Cardiac muscle cell (in vitro differentiated cells and primary cell): ENCODE measurements at regions not wholly inside any gene's neighbourhood (a gene's known extent, or its start where the extent isn't known, plus 50 kb on each side); places are given as distances from the start of the nearest gene placed in this dataset.

Source experiments
- DNase-seq, 2 donors: peaks; one replicate each; pipeline versions ENCODE4 v3.0.0 to v3.0.0-alpha.2; 2010 to 2017; ENCODE audit warnings: low read depth in 1 of 2, low spot score in 1 of 2
- H3K27ac ChIP-seq: fragments of 200-600 bp; sonication (generic); 2 replicates; pipeline ENCODE4 v1.5.1; 2016
- H3K27me3 ChIP-seq: fragments of 200-600 bp; sonication (generic); 2 replicates; pipeline ENCODE4 v1.6.0; 2016; ENCODE audit warnings: control low read depth
- H3K36me3 ChIP-seq: fragments of 200-600 bp; sonication (generic); 2 replicates; pipeline ENCODE4 v1.5.1; 2016; ENCODE audit warnings: control low read depth
- H3K4me1 ChIP-seq: fragments of 200-600 bp; sonication (generic); 2 replicates; pipeline ENCODE4 v1.8.1; 2017; ENCODE audit warnings: low read depth, mild to moderate bottlenecking, mixed run types
- H3K4me3 ChIP-seq: fragments of 200-600 bp; sonication (generic); 2 replicates; pipeline ENCODE4 v1.5.1; 2016; ENCODE audit warnings: mild to moderate bottlenecking
- H3K9me3 ChIP-seq: fragments of 200-600 bp; sonication (generic); 2 replicates; pipeline ENCODE4 v1.5.1; 2017; ENCODE audit warnings: low read depth, mild to moderate bottlenecking, control low read depth
- TF ChIP-seq, protein P1 (sequence below): IDR thresholded peaks from 2 replicates; pipeline ENCODE4 v1.5.1; 2012; ENCODE audit warnings: low read depth, mild to moderate bottlenecking, low read length

DNA sequence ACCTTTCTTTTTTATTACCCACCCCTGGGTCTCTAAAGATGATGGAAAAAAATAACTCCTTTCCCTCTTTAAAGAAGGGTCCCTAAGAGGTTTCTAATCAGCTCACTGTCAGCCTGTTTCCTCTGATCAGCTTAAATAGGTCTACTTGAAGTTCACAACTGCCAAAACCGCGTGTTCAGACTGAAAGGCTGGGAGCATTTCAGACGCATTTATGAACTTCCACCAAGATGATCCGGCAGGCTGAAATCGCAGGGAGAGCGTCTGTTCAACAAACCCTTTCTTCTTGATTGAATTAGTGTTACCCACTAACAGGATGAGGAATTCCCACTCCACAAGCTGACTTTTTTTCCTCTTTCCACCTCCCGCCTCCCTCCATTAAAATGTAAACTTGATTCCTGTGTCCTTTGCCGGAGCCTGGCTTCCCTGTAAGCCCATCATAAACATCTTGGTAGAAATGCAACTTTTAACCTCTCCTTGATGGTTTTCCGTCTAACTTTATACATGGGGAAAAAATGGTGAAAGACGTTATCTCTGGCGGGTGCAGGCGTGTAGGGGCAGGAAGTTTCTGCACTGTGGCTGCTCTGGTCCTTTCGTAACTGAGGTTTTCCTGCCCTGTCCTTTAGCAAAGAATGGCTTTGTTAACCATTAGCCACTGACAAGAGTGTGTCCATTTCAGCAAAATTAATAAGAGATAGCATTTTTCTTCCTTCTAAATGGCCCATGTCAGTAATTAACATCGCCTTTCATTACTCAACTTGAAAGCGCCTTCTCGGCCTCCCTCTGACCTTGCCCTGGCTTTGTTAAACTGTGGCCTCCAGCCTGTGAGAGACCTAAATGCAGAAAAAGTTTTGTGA, 130.7 kb downstream of the BAMBI start:
- Histone ChIP-seq H3K4me1 (peaks cover 63% of the 10 kb centered on the region), H3K9me3 (no peaks in the 10 kb centered on the region), H3K27me3 (no peaks in the 10 kb centered on the region), H3K4me3 (peak overlapping the region; percentile 13), H3K27ac (peak overlapping the region; percentile 94), H3K36me3 (no peaks in the 10 kb centered on the region)
- TF ChIP-seq, protein P1, sequence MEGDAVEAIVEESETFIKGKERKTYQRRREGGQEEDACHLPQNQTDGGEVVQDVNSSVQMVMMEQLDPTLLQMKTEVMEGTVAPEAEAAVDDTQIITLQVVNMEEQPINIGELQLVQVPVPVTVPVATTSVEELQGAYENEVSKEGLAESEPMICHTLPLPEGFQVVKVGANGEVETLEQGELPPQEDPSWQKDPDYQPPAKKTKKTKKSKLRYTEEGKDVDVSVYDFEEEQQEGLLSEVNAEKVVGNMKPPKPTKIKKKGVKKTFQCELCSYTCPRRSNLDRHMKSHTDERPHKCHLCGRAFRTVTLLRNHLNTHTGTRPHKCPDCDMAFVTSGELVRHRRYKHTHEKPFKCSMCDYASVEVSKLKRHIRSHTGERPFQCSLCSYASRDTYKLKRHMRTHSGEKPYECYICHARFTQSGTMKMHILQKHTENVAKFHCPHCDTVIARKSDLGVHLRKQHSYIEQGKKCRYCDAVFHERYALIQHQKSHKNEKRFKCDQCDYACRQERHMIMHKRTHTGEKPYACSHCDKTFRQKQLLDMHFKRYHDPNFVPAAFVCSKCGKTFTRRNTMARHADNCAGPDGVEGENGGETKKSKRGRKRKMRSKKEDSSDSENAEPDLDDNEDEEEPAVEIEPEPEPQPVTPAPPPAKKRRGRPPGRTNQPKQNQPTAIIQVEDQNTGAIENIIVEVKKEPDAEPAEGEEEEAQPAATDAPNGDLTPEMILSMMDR: no peak
- DNase-seq: peak; percentile 76 to 90

DNA sequence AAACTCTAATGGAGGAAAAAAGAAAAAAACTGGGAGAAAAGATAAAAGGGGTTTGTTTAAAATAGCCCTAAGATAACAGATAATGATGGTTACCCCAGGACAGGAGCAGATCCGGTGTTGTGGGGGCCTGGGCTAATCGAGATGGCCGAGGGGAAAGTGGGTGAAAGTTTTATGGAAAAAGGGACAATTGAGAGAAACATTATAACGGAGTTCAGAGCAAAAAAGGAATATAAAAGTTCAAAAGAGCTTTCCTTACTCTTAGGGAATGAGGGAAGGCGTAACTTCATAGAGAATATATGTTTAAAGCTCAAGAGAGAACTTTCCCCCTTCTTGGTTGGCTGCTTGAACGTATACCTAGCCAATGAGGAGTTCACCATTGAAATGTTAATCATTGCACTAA, 131.4 kb downstream of the BAMBI start:
- H3K4me1 ChIP-seq: peaks cover 64% of the 10 kb centered on the region
- TF ChIP-seq, protein P1: no peak
- no peaks in the 10 kb centered on the region for H3K36me3 ChIP-seq
- H3K9me3 ChIP-seq: no peaks in the 10 kb centered on the region
- no peaks in the 10 kb centered on the region for H3K27me3 ChIP-seq
- no peak for DNase-seq
- H3K4me3 ChIP-seq: no peak overlapping the region
- H3K27ac ChIP-seq: peak overlapping the region; percentile 94

DNA sequence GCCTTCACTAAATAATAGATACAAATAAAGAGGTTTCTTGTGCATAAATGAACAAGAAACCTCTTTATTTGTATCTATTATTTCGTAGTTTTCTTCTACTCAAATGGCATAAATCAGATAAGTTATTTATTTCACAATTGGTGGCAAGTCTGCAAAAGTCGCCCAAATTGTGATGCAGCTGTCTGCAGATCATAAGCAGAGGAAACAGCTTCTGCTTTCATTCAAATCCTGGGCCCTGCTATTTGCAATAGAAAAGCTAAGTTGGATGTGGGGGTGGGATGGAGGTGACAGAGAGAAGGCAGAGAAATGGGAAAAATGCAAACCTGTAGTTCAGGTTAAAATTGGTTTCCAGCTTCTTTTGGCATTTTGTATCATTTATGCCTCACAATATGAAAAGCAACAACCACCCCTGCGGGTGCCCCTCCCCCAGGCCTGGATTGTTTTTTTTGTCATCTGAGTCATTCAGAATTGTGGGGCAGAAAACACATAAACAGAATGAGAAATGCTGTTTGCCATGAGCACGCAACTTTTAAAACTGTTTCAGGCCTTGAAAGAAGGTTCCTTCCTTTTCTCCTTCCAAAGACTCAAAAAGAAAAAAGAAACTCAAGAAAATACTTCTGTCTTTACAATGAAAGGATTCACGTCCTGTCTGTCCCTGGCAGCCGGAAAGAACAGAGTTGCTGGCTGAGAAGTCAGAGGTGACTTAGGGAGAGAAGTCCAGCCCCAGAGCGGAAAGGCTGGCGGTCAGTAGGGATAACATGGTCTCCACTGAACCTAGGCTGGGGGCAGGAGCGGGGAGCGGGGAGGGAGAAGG, 132.9 kb downstream of the BAMBI start:
- Histone ChIP-seq H3K36me3 (no peaks in the 10 kb centered on the region), H3K4me3 (no peak overlapping the region), H3K4me1 (peaks cover 64% of the 10 kb centered on the region), H3K9me3 (no peaks in the 10 kb centered on the region), H3K27me3 (no peaks in the 10 kb centered on the region), H3K27ac (peak overlapping the region; percentile 94)
- DNase-seq: peak; percentile 24 to 33
- TF ChIP-seq, protein P1: no peak

DNA sequence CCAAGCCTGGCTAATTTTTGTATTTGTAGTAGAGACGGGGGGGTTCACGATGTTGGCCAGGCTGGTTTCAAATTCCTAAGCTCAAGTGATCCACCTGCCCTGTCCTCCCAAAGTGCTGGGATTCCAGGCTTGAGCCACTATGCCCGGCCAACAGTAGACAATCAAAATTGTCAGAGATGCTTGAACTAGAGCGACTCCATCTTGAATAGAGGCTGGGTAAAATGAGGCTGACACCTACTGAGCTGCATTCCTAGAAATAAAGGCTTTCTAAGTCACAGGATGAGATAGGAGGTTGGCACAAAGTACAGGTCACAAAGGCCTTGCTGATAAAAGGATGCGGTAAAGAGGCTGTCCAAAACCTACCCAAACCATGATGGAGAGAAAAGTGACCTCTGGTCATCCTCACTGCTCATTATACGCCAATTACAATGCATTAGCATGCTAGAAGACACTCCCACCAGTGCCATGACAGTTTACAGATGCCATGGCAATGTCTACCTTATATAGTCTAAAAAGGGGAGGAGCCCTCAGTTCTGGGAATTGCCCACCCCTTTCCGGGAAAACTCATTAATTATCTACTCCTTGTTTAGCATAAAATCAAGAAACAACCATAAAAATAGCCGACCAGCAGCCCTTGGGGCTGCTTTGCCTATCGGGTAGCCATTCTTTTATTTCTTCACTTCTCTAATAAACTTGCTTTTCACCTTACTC, 134.5 kb downstream of the BAMBI start:
- Histone ChIP-seq H3K9me3 (no peaks in the 10 kb centered on the region), H3K36me3 (no peaks in the 10 kb centered on the region), H3K4me3 (no peak overlapping the region), H3K4me1 (peaks cover 50% of the 10 kb centered on the region), H3K27me3 (no peaks in the 10 kb centered on the region), H3K27ac (no peak overlapping the region)
- TF ChIP-seq, protein P1: no peak
- DNase-seq: no peak

DNA sequence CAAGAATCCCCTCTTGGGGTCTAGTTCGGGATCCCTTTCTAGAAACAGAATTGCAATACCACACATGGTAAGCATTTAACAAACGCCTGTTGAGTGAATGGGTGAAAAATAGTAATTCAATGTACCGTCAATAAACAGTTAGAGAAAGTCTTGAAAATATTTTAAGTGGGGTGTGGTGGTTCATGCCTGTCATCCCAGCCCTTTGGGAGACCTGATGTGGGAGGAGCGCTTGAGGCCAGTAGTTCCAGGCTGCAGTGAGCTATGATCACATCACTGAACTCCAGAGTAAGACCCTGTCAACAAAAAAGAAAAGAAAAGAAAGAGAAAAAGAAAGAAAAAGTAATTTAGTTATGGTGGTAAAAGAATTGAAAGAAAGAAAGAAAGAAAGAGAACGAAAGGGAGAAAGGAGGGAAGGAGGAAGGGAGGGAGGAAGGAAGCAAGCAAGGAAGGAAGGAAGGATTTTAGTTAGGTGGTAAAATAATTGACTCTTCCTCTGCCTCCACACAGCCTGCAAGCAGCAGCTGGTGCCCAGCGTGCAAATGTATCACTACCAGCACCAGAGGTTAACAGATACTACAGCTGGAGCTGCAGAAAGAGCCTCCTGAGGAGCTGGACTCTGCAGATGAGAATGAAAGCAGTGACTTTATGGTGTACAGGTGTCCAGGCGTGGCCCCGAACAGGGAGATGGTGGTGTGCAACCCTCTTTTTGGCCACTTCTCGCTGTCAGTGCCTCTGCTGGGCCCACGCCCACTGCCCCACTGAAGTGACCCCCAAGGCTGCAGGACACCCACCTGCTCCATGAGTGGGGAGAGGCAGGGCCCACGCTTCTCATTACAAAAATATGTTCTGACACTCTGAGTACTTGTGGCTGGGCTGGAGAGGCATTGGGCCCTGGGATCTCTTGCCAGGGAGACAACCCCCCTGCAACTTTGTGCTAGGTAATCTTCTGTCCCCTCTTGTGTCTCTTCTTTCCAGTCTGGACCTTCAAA, 135.4 kb downstream of the BAMBI start:
- H3K4me1 ChIP-seq: peaks cover 44% of the 10 kb centered on the region
- TF ChIP-seq, protein P1: no peak
- no peaks in the 10 kb centered on the region for H3K36me3 ChIP-seq
- no peaks in the 10 kb centered on the region for H3K27me3 ChIP-seq
- H3K4me3 ChIP-seq: no peak overlapping the region
- H3K9me3 ChIP-seq: no peaks in the 10 kb centered on the region
- H3K27ac ChIP-seq: peak overlapping the region; percentile 67
- no peak for DNase-seq
